NB4 (cell line): ENCODE measurements at regions not wholly inside any gene's neighbourhood (a gene's known extent, or its start where the extent isn't known, plus 50 kb on each side); places are given as distances from the start of the nearest gene placed in this dataset.

Source experiments
- DNase-seq: peaks from one replicate; pipeline ENCODE4 v3.0.0; 2010; ENCODE audit warnings: low read depth
- H3K4me3 ChIP-seq: one replicate; pipeline ENCODE4 v1.5.1; 2011; ENCODE audit warnings: mild to moderate bottlenecking, low read depth, low read length, moderate library complexity
- MAX ChIP-seq: IDR thresholded peaks from 2 replicates; pipeline ENCODE4 v1.6.1; 2011; ENCODE audit warnings: low read depth, low read length
- MYC ChIP-seq: IDR thresholded peaks from 2 replicates; pipeline ENCODE4 v1.6.1; 2011; ENCODE audit warnings: low read depth, low read length
- POLR2A ChIP-seq: IDR thresholded peaks from 2 replicates; pipeline ENCODE4 v1.6.1; 2011; ENCODE audit warnings: mild to moderate bottlenecking; ENCODE audit not compliant: insufficient read length; ENCODE audit errors: extremely low read depth
- TF ChIP-seq, protein P1 (sequence below): IDR thresholded peaks from one replicate; pipeline ENCODE4 v1.5.1; 2012; ENCODE audit warnings: low read depth, low read length

- DNase-seq = no peak
- TF ChIP-seq MYC = no peak
- no peak for TF ChIP-seq MAX
- TF ChIP-seq, protein P1, sequence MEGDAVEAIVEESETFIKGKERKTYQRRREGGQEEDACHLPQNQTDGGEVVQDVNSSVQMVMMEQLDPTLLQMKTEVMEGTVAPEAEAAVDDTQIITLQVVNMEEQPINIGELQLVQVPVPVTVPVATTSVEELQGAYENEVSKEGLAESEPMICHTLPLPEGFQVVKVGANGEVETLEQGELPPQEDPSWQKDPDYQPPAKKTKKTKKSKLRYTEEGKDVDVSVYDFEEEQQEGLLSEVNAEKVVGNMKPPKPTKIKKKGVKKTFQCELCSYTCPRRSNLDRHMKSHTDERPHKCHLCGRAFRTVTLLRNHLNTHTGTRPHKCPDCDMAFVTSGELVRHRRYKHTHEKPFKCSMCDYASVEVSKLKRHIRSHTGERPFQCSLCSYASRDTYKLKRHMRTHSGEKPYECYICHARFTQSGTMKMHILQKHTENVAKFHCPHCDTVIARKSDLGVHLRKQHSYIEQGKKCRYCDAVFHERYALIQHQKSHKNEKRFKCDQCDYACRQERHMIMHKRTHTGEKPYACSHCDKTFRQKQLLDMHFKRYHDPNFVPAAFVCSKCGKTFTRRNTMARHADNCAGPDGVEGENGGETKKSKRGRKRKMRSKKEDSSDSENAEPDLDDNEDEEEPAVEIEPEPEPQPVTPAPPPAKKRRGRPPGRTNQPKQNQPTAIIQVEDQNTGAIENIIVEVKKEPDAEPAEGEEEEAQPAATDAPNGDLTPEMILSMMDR = no peak
- H3K4me3 ChIP-seq = no peak overlapping the region
Observed at GRCh38 chr3:64806668-64807605, 119.1 kb upstream of the ADAMTS9 start.

- no peak for DNase-seq
- H3K4me3 ChIP-seq = no peak overlapping the region
- TF ChIP-seq POLR2A = no peak
- TF ChIP-seq MAX = no peak
- TF ChIP-seq MYC = no peak
- TF ChIP-seq, protein P1 = no peak
Observed at GRCh38 chr3:64805978-64806377, 118.2 kb upstream of the ADAMTS9 start.

DNA sequence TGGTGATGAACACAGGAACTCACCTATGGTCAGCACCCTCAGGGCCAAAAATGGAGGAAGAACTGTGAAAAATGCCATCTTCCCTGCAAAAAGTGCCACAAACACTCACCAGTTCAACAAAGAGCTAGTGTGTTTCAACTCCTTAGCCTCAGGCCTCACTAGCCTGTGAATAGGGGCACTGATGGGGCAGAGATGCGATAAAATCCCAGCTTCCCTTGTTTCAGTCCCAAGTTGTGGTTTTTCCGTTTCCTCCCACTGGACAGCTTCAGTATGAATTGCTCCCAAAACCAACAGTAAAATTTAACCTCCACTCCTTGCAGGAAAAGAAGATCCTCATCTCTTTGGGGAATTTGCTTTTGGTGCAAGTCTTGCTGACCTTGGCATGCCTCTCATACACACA lies 117.4 kb upstream of the ADAMTS9 start:
- H3K4me3 ChIP-seq = no peak overlapping the region
- DNase-seq = no peak
- TF ChIP-seq MYC = no peak
- TF ChIP-seq POLR2A = no peak

GRCh38 chr3:64803469-64803868 lies 115.7 kb upstream of the ADAMTS9 start:
- H3K4me3 ChIP-seq = no peak overlapping the region
- DNase-seq = no peak
- TF ChIP-seq MAX (no peak), MYC (no peak), POLR2A (no peak)
- TF ChIP-seq, protein P1 = no peak

GRCh38 chr3:64802460-64802859 lies 114.7 kb upstream of the ADAMTS9 start:
- H3K4me3 ChIP-seq = no peak overlapping the region
- no peak for TF ChIP-seq POLR2A
- TF ChIP-seq MAX = no peak
- TF ChIP-seq, protein P1 = no peak
- no peak for TF ChIP-seq MYC
- no peak for DNase-seq

DNA sequence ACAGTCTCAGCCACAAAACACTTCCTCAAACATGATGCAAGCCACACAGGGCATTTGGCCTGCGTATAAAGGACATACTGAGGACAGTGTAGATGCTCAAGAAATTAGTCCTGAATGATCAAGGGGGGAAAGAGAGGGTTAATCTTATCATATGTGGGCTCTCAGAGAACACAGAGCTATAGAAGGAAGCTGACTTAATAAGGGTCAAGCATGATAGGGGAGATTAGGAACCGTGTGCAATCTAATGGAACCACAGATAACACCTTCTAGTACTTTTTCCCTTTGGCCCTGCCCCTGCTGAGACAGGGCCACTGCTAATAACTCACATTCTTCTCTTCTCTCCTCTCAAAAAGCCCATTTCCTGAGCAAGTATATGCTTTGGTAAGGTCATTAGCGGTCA lies 114.1 kb upstream of the ADAMTS9 start:
- no peak for TF ChIP-seq POLR2A
- TF ChIP-seq, protein P1 = no peak
- no peak for TF ChIP-seq MYC
- no peak overlapping the region for H3K4me3 ChIP-seq
- DNase-seq = peak; percentile 11
